ENCODE measurements at regions not wholly inside any gene's neighbourhood (a gene's known extent, or its start where the extent isn't known, plus 50 kb on each side); places are given as distances from the start of the nearest gene placed in this dataset.
A peak's percentile ranks its signal among the peaks of the same experiment; 100 is the strongest.

- DNase-seq: no peak
Measured at GRCh38 chr13:81714513-81714912, 1373.6 kb upstream of the SPRY2 start.

- DNase-seq: no peak
Measured at GRCh38 chr13:81713201-81713600, 1372.3 kb upstream of the SPRY2 start.

GRCh38 chr13:81697826-81698225 lies 1356.9 kb upstream of the SPRY2 start:
- no peak for DNase-seq

- no peak for DNase-seq
Measured at GRCh38 chr13:81686877-81687276, 1346.0 kb upstream of the SPRY2 start.

GRCh38 chr13:81683521-81683920 lies 1342.6 kb upstream of the SPRY2 start:
- DNase-seq: no peak

GRCh38 chr13:81682081-81682630 lies 1341.2 kb upstream of the SPRY2 start:
- DNase-seq: no peak

GRCh38 chr13:81677857-81678256 lies 1336.9 kb upstream of the SPRY2 start:
- DNase-seq: no peak

GRCh38 chr13:81676008-81676407 lies 1335.1 kb upstream of the SPRY2 start:
- DNase-seq: no peak

- DNase-seq: no peak
Measured at GRCh38 chr13:81671064-81671463, 1330.1 kb upstream of the SPRY2 start.

- DNase-seq: no peak
Measured at GRCh38 chr13:81670048-81670447, 1329.1 kb upstream of the SPRY2 start.

- DNase-seq: no peak
Measured at GRCh38 chr13:81664872-81665271, 1323.9 kb upstream of the SPRY2 start.

- DNase-seq: no peak
Measured at GRCh38 chr13:81659984-81660383, 1319.1 kb upstream of the SPRY2 start.

- no peak for DNase-seq
Measured at GRCh38 chr13:81658598-81659370, 1317.9 kb upstream of the SPRY2 start.

- DNase-seq: peak in 1 of 56 donors; percentile 0
Measured at GRCh38 chr13:81639984-81640582, 1299.2 kb upstream of the SPRY2 start.

GRCh38 chr13:81637457-81637856 lies 1296.5 kb upstream of the SPRY2 start:
- no peak for DNase-seq

- DNase-seq: no peak
Measured at GRCh38 chr13:81636120-81636519, 1295.2 kb upstream of the SPRY2 start.

GRCh38 chr13:81615031-81615430 lies 1274.1 kb upstream of the SPRY2 start:
- DNase-seq: no peak

GRCh38 chr13:81610644-81611043 lies 1269.7 kb upstream of the SPRY2 start:
- no peak for DNase-seq

GRCh38 chr13:81609335-81609734 lies 1268.4 kb upstream of the SPRY2 start:
- no peak for DNase-seq

- no peak for DNase-seq
Measured at GRCh38 chr13:81606074-81606473, 1265.1 kb upstream of the SPRY2 start.

- no peak for DNase-seq
Measured at GRCh38 chr13:81602241-81602640, 1261.3 kb upstream of the SPRY2 start.

GRCh38 chr13:81597101-81597500 lies 1256.2 kb upstream of the SPRY2 start:
- no peak for DNase-seq

- DNase-seq: no peak
Measured at GRCh38 chr13:81596224-81596753, 1255.4 kb upstream of the SPRY2 start.

All from nucleus accumbens (tissue), 56 donors.